Calu3 (cell line): ENCODE measurements at regions not wholly inside any gene's neighbourhood (a gene's known extent, or its start where the extent isn't known, plus 50 kb on each side); places are given as distances from the start of the nearest gene placed in this dataset.
A peak's percentile ranks its signal among the peaks of the same experiment; 100 is the strongest.

ENCODE experiments used
- BruUV-seq: library from RNA; stranded (reverse); fragments of 400-500 nt; replicated peaks from 2 replicates; lab custom pipeline; 2021; lab: Mats Ljungman, UMichigan
- CTCF ChIA-PET: fragments of 300-600 bp; sonication (Branson Sonifier 250); formaldehyde crosslinking; loops from one replicate; lab custom pipeline; 2022; ENCODE audit warnings: antibody characterized with exemption; lab: Charles Lee
- DNase-seq: peaks from one replicate; pipeline ENCODE4 v3.0.0; 2022
- H3K27ac Mint-ChIP-seq: one replicate; pipeline ENCODE4 v1.8.0; 2022; ENCODE audit warnings: mixed read lengths; ENCODE audit not compliant: unreplicated experiment
- H3K27me3 Mint-ChIP-seq: one replicate; pipeline ENCODE4 v1.8.0; 2022; ENCODE audit warnings: mixed read lengths; ENCODE audit not compliant: unreplicated experiment
- H3K36me3 Mint-ChIP-seq: one replicate; pipeline ENCODE4 v1.8.0; 2022; ENCODE audit warnings: mild to moderate bottlenecking, moderate library complexity, mixed read lengths; ENCODE audit not compliant: insufficient read depth, unreplicated experiment
- H3K4me1 Mint-ChIP-seq: one replicate; pipeline ENCODE4 v1.8.0; 2022; ENCODE audit warnings: mild to moderate bottlenecking, low read depth, mixed read lengths; ENCODE audit not compliant: unreplicated experiment
- H3K4me3 Mint-ChIP-seq: one replicate; pipeline ENCODE4 v1.8.0; 2022; ENCODE audit warnings: mild to moderate bottlenecking, low read depth, moderate library complexity, mixed read lengths; ENCODE audit not compliant: unreplicated experiment
- H3K9me3 Mint-ChIP-seq: one replicate; pipeline ENCODE4 v1.8.0; 2022; ENCODE audit warnings: low read depth, mixed read lengths; ENCODE audit not compliant: unreplicated experiment
- CTCF ChIP-seq: fragments of 200-600 bp; IDR thresholded peaks from one replicate; pipeline ENCODE4 v1.8.0; 2022; ENCODE audit warnings: antibody characterized with exemption; ENCODE audit not compliant: unreplicated experiment
- intact Hi-C: fragments of 100-400 bp; cut with micrococcal nuclease; formaldehyde crosslinking; loops from one replicate; pipeline ENCODE4 v1.10.0; 2022; ENCODE audit not compliant: unreplicated experiment

GRCh38 chr21:35204850-35205541, 155.9 kb upstream of the RUNX1 start:
- DNase-seq, result no peak
- no peaks in the 10 kb centered on the region for H3K36me3 Mint-ChIP-seq
- CTCF ChIA-PET, result interaction anchor here (0.7 kb wide), 1 partner anchor 71 kb away, joined by 3 read pairs; no protein-coding TSS in a partner anchor
- no TSS peak for BruUV-seq
- H3K27ac Mint-ChIP-seq, result no peak overlapping the region
- no peak for TF ChIP-seq CTCF
- H3K9me3 Mint-ChIP-seq, result peaks cover 3% of the 10 kb centered on the region
- no peaks in the 10 kb centered on the region for H3K27me3 Mint-ChIP-seq
- H3K4me1 Mint-ChIP-seq, result peaks cover 23% of the 10 kb centered on the region
- H3K4me3 Mint-ChIP-seq, result no peak overlapping the region
- intact Hi-C loops, result no loop called here

GRCh38 chr21:35204125-35204524, 155.0 kb upstream of the RUNX1 start:
- Mint-ChIP-seq H3K4me3 (no peak overlapping the region), H3K27me3 (no peaks in the 10 kb centered on the region), H3K4me1 (peaks cover 27% of the 10 kb centered on the region), H3K36me3 (no peaks in the 10 kb centered on the region), H3K27ac (no peak overlapping the region), H3K9me3 (no peaks in the 10 kb centered on the region)
- intact Hi-C loops, result no loop called here
- no peak for TF ChIP-seq CTCF
- no peak for DNase-seq
- CTCF ChIA-PET, result no interaction called here
- BruUV-seq, result no TSS peak

GRCh38 chr21:35203093-35203977, 154.2 kb upstream of the RUNX1 start:
- no peak for DNase-seq
- no peak for TF ChIP-seq CTCF
- Mint-ChIP-seq H3K36me3 (no peaks in the 10 kb centered on the region), H3K27ac (peak overlapping the region; percentile 57), H3K27me3 (no peaks in the 10 kb centered on the region), H3K9me3 (no peaks in the 10 kb centered on the region), H3K4me1 (peaks cover 35% of the 10 kb centered on the region), H3K4me3 (no peak overlapping the region)
- BruUV-seq, result no TSS peak
- CTCF ChIA-PET, result no interaction called here
- intact Hi-C loops, result no loop called here

GRCh38 chr21:35202431-35202830, 153.3 kb upstream of the RUNX1 start:
- H3K9me3 Mint-ChIP-seq, result no peaks in the 10 kb centered on the region
- TF ChIP-seq CTCF, result no peak
- H3K36me3 Mint-ChIP-seq, result peaks cover 5% of the 10 kb centered on the region
- H3K27me3 Mint-ChIP-seq, result no peaks in the 10 kb centered on the region
- no TSS peak for BruUV-seq
- H3K4me3 Mint-ChIP-seq, result no peak overlapping the region
- H3K4me1 Mint-ChIP-seq, result peaks cover 42% of the 10 kb centered on the region
- no peak for DNase-seq
- CTCF ChIA-PET, result no interaction called here
- H3K27ac Mint-ChIP-seq, result peak overlapping the region; percentile 57
- intact Hi-C loops, result no loop called here
